ENCODE measurements at regions not wholly inside any gene's neighbourhood (a gene's known extent, or its start where the extent isn't known, plus 50 kb on each side); places are given as distances from the start of the nearest gene placed in this dataset.

DNA sequence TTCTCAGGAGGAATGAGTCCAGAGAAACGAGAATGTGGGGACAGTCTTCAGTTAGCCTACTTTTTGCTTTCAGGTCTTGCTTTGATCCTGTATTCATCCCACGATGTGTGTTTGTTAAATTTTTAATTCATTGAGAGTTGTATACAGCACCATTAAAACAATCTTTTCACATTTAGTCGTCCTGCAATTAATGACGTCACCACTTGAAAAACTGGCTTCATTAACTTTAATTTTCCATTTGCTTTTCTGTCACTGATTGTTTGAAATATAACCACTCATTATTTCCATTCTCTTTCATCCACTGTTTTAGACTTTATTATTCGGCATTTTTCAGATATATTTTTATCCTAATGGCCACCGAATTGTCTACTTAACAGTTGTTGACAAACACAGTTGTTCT lies 146.9 kb downstream of the TFEC start:
- no peak for DNase-seq (ENCODE audit: low spot score)
- no peak for TF ChIP-seq CTCF (IDR thresholded peaks at IDR 0.05; ENCODE audit: extremely low read depth, insufficient read depth, missing control alignments)
- in situ Hi-C loops (cut with MboI; ENCODE audit: low pct_unique_long_range_greater_than_20kb, low sequenced_read_pairs, unreplicated experiment) = no loop called here

DNA sequence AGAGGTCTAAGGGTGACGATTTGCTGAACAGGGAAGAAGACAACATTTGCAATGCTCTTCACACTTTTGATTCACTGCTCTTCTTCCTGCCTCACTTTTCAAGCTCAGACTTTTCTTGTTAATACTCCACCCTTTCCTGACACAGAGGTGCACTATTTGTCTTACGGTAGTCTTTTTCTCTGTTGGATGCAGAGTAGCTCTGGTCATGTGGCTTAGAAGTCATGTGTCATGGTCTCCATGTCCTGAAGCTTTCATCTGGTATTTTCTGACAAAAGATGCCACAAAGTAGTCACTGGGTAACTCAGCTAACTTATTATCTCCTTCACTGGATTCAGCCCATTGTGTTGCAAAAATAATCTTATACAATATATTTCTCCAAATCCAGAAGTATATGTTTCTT lies 149.1 kb downstream of the TFEC start:
- TF ChIP-seq CTCF (IDR thresholded peaks at IDR 0.05; ENCODE audit: extremely low read depth, insufficient read depth, missing control alignments) = no peak
- in situ Hi-C loops (cut with MboI; ENCODE audit: low pct_unique_long_range_greater_than_20kb, low sequenced_read_pairs, unreplicated experiment) = no loop called here
- DNase-seq (ENCODE audit: low spot score) = no peak

- TF ChIP-seq CTCF (IDR thresholded peaks at IDR 0.05; ENCODE audit: extremely low read depth, insufficient read depth, missing control alignments) = no peak
- DNase-seq (ENCODE audit: low spot score) = no peak
- in situ Hi-C loops (cut with MboI; ENCODE audit: low pct_unique_long_range_greater_than_20kb, low sequenced_read_pairs, unreplicated experiment) = no loop called here
These were observed 151.4 kb downstream of the TFEC start for GRCh38 chr7:115879171-115879570.

- TF ChIP-seq CTCF (IDR thresholded peaks at IDR 0.05; ENCODE audit: extremely low read depth, insufficient read depth, missing control alignments) = no peak
- in situ Hi-C loops (cut with MboI; ENCODE audit: low pct_unique_long_range_greater_than_20kb, low sequenced_read_pairs, unreplicated experiment) = no loop called here
- no peak for DNase-seq (ENCODE audit: low spot score)
These were observed 160.8 kb downstream of the TFEC start for GRCh38 chr7:115869801-115870200.

DNA sequence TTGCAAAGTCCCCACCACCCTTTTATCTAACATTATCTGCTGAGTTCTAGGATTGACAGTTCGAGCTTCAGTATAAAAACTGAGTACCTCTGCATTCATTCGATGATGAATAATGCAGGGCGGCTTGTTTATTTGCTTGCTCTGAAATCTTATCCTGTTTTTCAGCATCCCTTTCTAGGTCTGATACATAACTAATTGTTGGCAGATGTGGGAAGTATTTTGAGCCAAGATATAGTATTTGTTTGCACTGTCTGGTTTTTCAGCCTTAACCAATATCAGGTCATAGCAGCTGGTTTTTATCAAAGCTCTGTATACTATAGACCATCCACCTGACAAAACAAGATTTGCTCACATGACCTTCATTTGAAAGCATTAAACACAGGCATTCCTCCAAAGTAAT lies 161.4 kb downstream of the TFEC start:
- in situ Hi-C loops (cut with MboI; ENCODE audit: low pct_unique_long_range_greater_than_20kb, low sequenced_read_pairs, unreplicated experiment) = no loop called here
- no peak for TF ChIP-seq CTCF (IDR thresholded peaks at IDR 0.05; ENCODE audit: extremely low read depth, insufficient read depth, missing control alignments)
- DNase-seq (ENCODE audit: low spot score) = no peak

DNA sequence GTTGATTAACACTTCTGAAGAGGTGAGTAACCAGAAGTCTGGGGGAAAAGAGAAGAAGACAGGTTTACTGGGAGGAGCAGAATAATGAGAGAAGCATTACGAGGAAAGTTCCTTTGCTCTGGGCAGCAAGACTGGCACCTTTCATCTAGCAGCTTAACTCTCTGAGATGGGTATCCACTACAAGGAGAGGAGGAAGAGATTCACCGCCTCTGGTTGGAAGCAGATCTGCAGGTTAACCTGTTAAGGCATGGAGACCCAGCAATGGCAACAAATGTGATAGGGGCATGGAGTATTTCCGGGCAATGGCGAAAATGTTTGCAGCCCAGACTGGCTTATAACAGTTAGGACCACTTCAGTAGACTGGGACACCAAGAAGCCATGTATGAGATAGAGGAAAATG lies 162.2 kb downstream of the TFEC start:
- no peak for DNase-seq (ENCODE audit: low spot score)
- in situ Hi-C loops (cut with MboI; ENCODE audit: low pct_unique_long_range_greater_than_20kb, low sequenced_read_pairs, unreplicated experiment) = no loop called here
- no peak for TF ChIP-seq CTCF (IDR thresholded peaks at IDR 0.05; ENCODE audit: extremely low read depth, insufficient read depth, missing control alignments)

DNA sequence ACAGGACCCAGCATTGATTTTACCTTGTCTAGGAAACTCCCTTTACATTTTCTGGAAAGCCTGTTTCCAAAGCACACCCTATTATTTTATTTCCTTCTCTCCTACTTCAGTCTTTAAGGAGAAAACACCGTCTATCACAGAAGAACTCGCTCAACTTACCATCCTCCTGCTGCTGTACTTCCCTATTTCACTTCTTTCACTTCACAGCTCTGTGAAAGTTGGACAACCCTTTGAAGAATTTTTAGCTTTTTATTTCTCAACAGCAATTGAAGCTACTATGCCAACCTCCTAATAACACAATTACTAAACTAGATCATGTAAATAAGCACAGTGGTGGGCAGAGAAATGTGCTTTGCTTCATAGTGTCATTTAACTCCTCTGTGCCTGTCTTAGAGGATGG lies 166.5 kb downstream of the TFEC start:
- DNase-seq (ENCODE audit: low spot score) = no peak
- in situ Hi-C loops (cut with MboI; ENCODE audit: low pct_unique_long_range_greater_than_20kb, low sequenced_read_pairs, unreplicated experiment) = no loop called here
- TF ChIP-seq CTCF (IDR thresholded peaks at IDR 0.05; ENCODE audit: extremely low read depth, insufficient read depth, missing control alignments) = no peak

Data from GM13977 (cell line).